CD8-positive, alpha-beta memory T cell (primary cell): ENCODE measurements at regions not wholly inside any gene's neighbourhood (a gene's known extent, or its start where the extent isn't known, plus 50 kb on each side); places are given as distances from the start of the nearest gene placed in this dataset.

Source experiments
- CTCF ChIA-PET: fragments of 350-600 bp; sonication (Branson Sonifier 250); formaldehyde crosslinking; loops from one replicate; lab custom pipeline; 2021; ENCODE audit warnings: antibody characterized with exemption; lab: Charles Lee
- POLR2A ChIA-PET: fragments of 350-600 bp; sonication (Branson Sonifier 250); formaldehyde crosslinking; loops from one replicate; lab custom pipeline; 2021; ENCODE audit warnings: antibody characterized with exemption; lab: Charles Lee
- DNase-seq, 5 donors: peaks; one replicate each; pipeline versions ENCODE4 v3.0.0 to v3.0.0-alpha.2; 2020 to 2022; ENCODE audit warnings: mixed read lengths in 1 of 5
- H3K27ac ChIP-seq: one replicate; pipeline ENCODE4 v1.7.0; 2013; ENCODE audit warnings: low read depth, mild to moderate bottlenecking, low read length, moderate library complexity
- H3K27me3 ChIP-seq: 2 replicates; pipeline ENCODE4 v1.7.0; 2013; ENCODE audit warnings: low read length, mild to moderate bottlenecking; ENCODE audit not compliant: insufficient read depth, poor library complexity, severe bottlenecking
- H3K36me3 ChIP-seq: 2 replicates; pipeline ENCODE4 v1.7.0; 2013; ENCODE audit warnings: mild to moderate bottlenecking, low read length, moderate library complexity; ENCODE audit not compliant: insufficient read depth
- H3K4me1 ChIP-seq: 2 replicates; pipeline ENCODE4 v1.7.0; 2013; ENCODE audit warnings: mild to moderate bottlenecking, low read length, moderate library complexity; ENCODE audit not compliant: insufficient read depth
- H3K4me3 ChIP-seq: 2 replicates; pipeline ENCODE4 v1.7.0; 2013; ENCODE audit warnings: mild to moderate bottlenecking, low read length
- H3K9me3 ChIP-seq: 2 replicates; pipeline ENCODE4 v1.7.0; 2013; ENCODE audit warnings: mild to moderate bottlenecking, low read length
- H3K27ac Mint-ChIP-seq, 8 donors: one replicate each; pipeline ENCODE4 v1.8.0; 2020 to 2021; ENCODE audit warnings: mixed read lengths in 8 of 8, mild to moderate bottlenecking in 6 of 8, inconsistent platforms in 3 of 8, moderate library complexity in 3 of 8
- H3K27me3 Mint-ChIP-seq, 2 donors: one replicate each; pipeline ENCODE4 v1.8.0; 2020 to 2021; ENCODE audit warnings: mixed read lengths in 2 of 2, mild to moderate bottlenecking in 1 of 2, moderate library complexity in 1 of 2
- H3K36me3 Mint-ChIP-seq, 3 donors: one replicate each; pipeline ENCODE4 v1.8.0; 2020 to 2021; ENCODE audit warnings: mixed read lengths in 3 of 3, inconsistent platforms in 1 of 3, mild to moderate bottlenecking in 1 of 3
- H3K4me1 Mint-ChIP-seq, 3 donors: one replicate each; pipeline ENCODE4 v1.8.0; 2020 to 2021; ENCODE audit warnings: mixed read lengths in 3 of 3, inconsistent platforms in 1 of 3, mild to moderate bottlenecking in 1 of 3
- H3K4me3 Mint-ChIP-seq, 7 donors: one replicate each; pipeline ENCODE4 v1.8.0; 2020 to 2021; ENCODE audit warnings: mixed read lengths in 7 of 7, mild to moderate bottlenecking in 6 of 7, moderate library complexity in 4 of 7, inconsistent platforms in 2 of 7
- H3K9me3 Mint-ChIP-seq, 5 donors: one replicate each; pipeline ENCODE4 v1.8.0; 2020 to 2022; ENCODE audit warnings: mixed read lengths in 5 of 5, mild to moderate bottlenecking in 3 of 5, moderate library complexity in 2 of 5, inconsistent platforms in 1 of 5

- no peak overlapping the region for H3K4me3 ChIP-seq
- H3K9me3 ChIP-seq: no peaks in the 10 kb centered on the region
- H3K4me1 Mint-ChIP-seq: no peaks in the 10 kb centered on the region
- no peak overlapping the region for H3K27ac ChIP-seq
- peaks cover 5 to 25% of the 10 kb centered on the region in 2 donors for H3K27me3 Mint-ChIP-seq
- H3K4me3 Mint-ChIP-seq: no peak overlapping the region
- no peaks in the 10 kb centered on the region for H3K9me3 Mint-ChIP-seq
- no peak overlapping the region for H3K27ac Mint-ChIP-seq
- no peaks in the 10 kb centered on the region for H3K4me1 ChIP-seq
- DNase-seq: no peak
- POLR2A ChIA-PET: no interaction called here
- H3K36me3 ChIP-seq: no peaks in the 10 kb centered on the region
- no peaks in the 10 kb centered on the region for H3K36me3 Mint-ChIP-seq
- CTCF ChIA-PET: no interaction called here
- H3K27me3 ChIP-seq: no peaks in the 10 kb centered on the region
Observed at GRCh38 chr1:37123276-37124115, 89.2 kb upstream of the GRIK3 start.

- ChIA-PET CTCF (no interaction called here), POLR2A (no interaction called here)
- Histone ChIP-seq H3K4me1 (no peaks in the 10 kb centered on the region), H3K36me3 (no peaks in the 10 kb centered on the region), H3K27ac (no peak overlapping the region), H3K9me3 (no peaks in the 10 kb centered on the region), H3K27me3 (no peaks in the 10 kb centered on the region), H3K4me3 (no peak overlapping the region)
- peaks cover 2 to 17% of the 10 kb centered on the region in 2 donors for H3K27me3 Mint-ChIP-seq
- H3K4me3 Mint-ChIP-seq: no peak overlapping the region
- H3K27ac Mint-ChIP-seq: no peak overlapping the region
- no peaks in the 10 kb centered on the region for H3K9me3 Mint-ChIP-seq
- no peak for DNase-seq
- H3K36me3 Mint-ChIP-seq: no peaks in the 10 kb centered on the region
- no peaks in the 10 kb centered on the region for H3K4me1 Mint-ChIP-seq
Observed at GRCh38 chr1:37124501-37124900, 90.2 kb upstream of the GRIK3 start.

- Mint-ChIP-seq H3K36me3 (no peaks in the 10 kb centered on the region), H3K4me3 (no peak overlapping the region), H3K27ac (no peak overlapping the region), H3K9me3 (no peaks in the 10 kb centered on the region), H3K4me1 (no peaks in the 10 kb centered on the region), H3K27me3 (peaks cover 4 to 15% of the 10 kb centered on the region in 2 donors)
- Histone ChIP-seq H3K9me3 (no peaks in the 10 kb centered on the region), H3K4me3 (no peak overlapping the region), H3K36me3 (no peaks in the 10 kb centered on the region), H3K4me1 (no peaks in the 10 kb centered on the region), H3K27ac (no peak overlapping the region), H3K27me3 (no peaks in the 10 kb centered on the region)
- ChIA-PET POLR2A (no interaction called here), CTCF (no interaction called here)
- DNase-seq: no peak
Observed at GRCh38 chr1:37125295-37125694, 91.0 kb upstream of the GRIK3 start.

DNA sequence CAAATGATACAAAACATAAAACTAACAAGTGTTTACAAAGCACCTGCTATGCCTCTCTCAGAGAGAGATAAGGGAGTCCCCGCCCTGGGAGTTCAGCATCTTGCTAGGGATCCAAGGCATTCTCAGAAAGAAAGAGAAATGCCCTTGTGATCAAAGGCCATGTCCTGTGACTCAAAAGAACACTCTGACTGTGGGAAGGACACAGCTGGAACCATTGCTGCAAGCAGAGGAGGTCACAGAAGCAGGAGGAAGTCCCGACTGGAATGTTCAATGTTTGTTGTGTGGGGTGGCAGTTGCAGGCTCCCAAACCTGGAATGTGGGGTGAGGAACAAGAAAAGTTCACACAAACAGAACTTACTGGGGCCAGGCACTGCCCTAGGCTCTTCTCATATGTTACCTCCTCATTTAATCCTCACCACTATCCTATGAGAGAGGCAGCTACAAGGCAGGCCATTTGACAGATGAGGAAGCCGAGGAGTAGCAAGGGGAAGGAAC is 93.0 kb upstream of the GRIK3 start:
- CTCF ChIA-PET: no interaction called here
- peaks cover 0 to 4% (median 0%) of the 10 kb centered on the region in 5 donors for H3K9me3 Mint-ChIP-seq
- no peaks in the 10 kb centered on the region for H3K4me1 Mint-ChIP-seq
- Histone ChIP-seq H3K27ac (no peak overlapping the region), H3K4me3 (no peak overlapping the region), H3K36me3 (no peaks in the 10 kb centered on the region), H3K4me1 (no peaks in the 10 kb centered on the region), H3K9me3 (no peaks in the 10 kb centered on the region), H3K27me3 (no peaks in the 10 kb centered on the region)
- no peaks in the 10 kb centered on the region for H3K36me3 Mint-ChIP-seq
- H3K4me3 Mint-ChIP-seq: no peak overlapping the region
- DNase-seq: no peak
- H3K27me3 Mint-ChIP-seq: peaks cover 6 to 15% of the 10 kb centered on the region in 2 donors
- POLR2A ChIA-PET: no interaction called here
- no peak overlapping the region for H3K27ac Mint-ChIP-seq

DNA sequence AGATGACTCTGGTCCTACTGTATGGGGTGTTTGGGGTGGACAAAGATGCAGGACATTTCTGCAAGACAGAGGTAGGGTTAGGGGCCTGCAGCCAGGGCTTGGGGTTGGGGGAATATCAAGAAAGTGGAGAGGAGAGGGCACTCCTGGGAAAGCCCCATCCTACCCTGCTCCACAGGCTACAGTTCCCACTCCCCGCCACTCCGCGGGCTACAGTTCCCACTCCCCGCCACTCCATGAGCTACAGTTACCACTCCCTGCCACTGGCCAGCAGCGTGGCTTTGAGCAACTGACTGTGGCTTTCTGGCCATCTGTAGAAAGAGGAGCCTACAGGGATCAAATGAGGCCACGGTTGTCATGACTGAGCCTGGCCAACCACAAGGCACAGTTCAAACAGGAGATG is 93.8 kb upstream of the GRIK3 start:
- no peak for DNase-seq
- no peaks in the 10 kb centered on the region for H3K4me1 ChIP-seq
- Mint-ChIP-seq H3K4me1 (no peaks in the 10 kb centered on the region), H3K27me3 (peaks cover 6 to 20% of the 10 kb centered on the region in 2 donors), H3K36me3 (no peaks in the 10 kb centered on the region), H3K9me3 (peaks cover 0 to 4% (median 0%) of the 10 kb centered on the region in 5 donors), H3K27ac (no peak overlapping the region), H3K4me3 (no peak overlapping the region)
- H3K36me3 ChIP-seq: no peaks in the 10 kb centered on the region
- H3K27me3 ChIP-seq: no peaks in the 10 kb centered on the region
- POLR2A ChIA-PET: no interaction called here
- CTCF ChIA-PET: no interaction called here
- H3K27ac ChIP-seq: no peak overlapping the region
- H3K4me3 ChIP-seq: no peak overlapping the region
- H3K9me3 ChIP-seq: no peaks in the 10 kb centered on the region

GRCh38 chr1:37130221-37130948 is 96.1 kb upstream of the GRIK3 start:
- CTCF ChIA-PET: no interaction called here
- POLR2A ChIA-PET: no interaction called here
- Histone ChIP-seq H3K36me3 (no peaks in the 10 kb centered on the region), H3K4me1 (no peaks in the 10 kb centered on the region), H3K27me3 (no peaks in the 10 kb centered on the region), H3K4me3 (no peak overlapping the region), H3K9me3 (no peaks in the 10 kb centered on the region), H3K27ac (no peak overlapping the region)
- Mint-ChIP-seq H3K36me3 (no peaks in the 10 kb centered on the region), H3K27me3 (peaks cover 8 to 35% of the 10 kb centered on the region in 2 donors), H3K4me3 (no peak overlapping the region), H3K27ac (no peak overlapping the region), H3K9me3 (peaks cover 0 to 4% (median 0%) of the 10 kb centered on the region in 5 donors), H3K4me1 (no peaks in the 10 kb centered on the region)
- no peak for DNase-seq

DNA sequence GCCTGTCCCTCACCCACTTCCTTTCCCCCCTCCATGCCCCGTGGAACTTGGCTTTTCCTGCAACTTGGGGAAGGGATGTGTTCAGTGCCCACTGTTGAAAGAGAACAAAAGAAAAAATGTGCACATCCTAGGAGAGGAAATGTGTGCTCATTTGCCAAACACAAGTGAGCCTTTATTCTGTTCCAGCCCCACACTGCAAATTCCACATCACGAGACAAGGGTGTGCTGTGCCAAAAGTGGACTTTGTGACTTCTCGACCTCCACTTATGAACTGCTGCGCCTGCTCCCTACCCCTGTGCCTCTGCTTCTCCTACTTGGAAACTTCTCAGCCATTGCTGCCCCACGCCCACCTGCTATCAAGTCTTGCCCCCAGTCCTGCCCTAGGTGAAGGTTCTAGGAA is 97.0 kb upstream of the GRIK3 start:
- H3K27me3 ChIP-seq: no peaks in the 10 kb centered on the region
- H3K27me3 Mint-ChIP-seq: peaks cover 13 to 44% of the 10 kb centered on the region in 2 donors
- DNase-seq: no peak
- no peaks in the 10 kb centered on the region for H3K36me3 Mint-ChIP-seq
- no peak overlapping the region for H3K4me3 Mint-ChIP-seq
- no peaks in the 10 kb centered on the region for H3K4me1 ChIP-seq
- H3K27ac Mint-ChIP-seq: no peak overlapping the region
- no peak overlapping the region for H3K27ac ChIP-seq
- H3K9me3 ChIP-seq: no peaks in the 10 kb centered on the region
- ChIA-PET CTCF (no interaction called here), POLR2A (no interaction called here)
- H3K9me3 Mint-ChIP-seq: peaks cover 0 to 4% (median 0%) of the 10 kb centered on the region in 5 donors
- H3K4me3 ChIP-seq: no peak overlapping the region
- no peaks in the 10 kb centered on the region for H3K36me3 ChIP-seq
- H3K4me1 Mint-ChIP-seq: no peaks in the 10 kb centered on the region
